Endothelial cell of umbilical vein (primary cell): ENCODE measurements at regions not wholly inside any gene's neighbourhood (a gene's known extent, or its start where the extent isn't known, plus 50 kb on each side); places are given as distances from the start of the nearest gene placed in this dataset.

Source experiments
- BruUV-seq: library from RNA; stranded (reverse); fragments of 400-500 nt; replicated peaks from 2 replicates; lab custom pipeline; 2021; lab: Mats Ljungman, UMichigan
- CTCF ChIA-PET: fragments of 300-600, 350-600 bp; sonication (Branson Sonifier 250); formaldehyde crosslinking; loops from one replicate; lab custom pipeline; 2021; ENCODE audit warnings: antibody characterized with exemption, inconsistent platforms; lab: Charles Lee
- POLR2A ChIA-PET: fragments of 300-600, 350-600 bp; sonication (Branson Sonifier 250); formaldehyde crosslinking; loops from one replicate; lab custom pipeline; 2021; ENCODE audit warnings: antibody characterized with exemption, inconsistent platforms; lab: Charles Lee
- DNase-seq: peaks from one replicate; pipeline ENCODE4 v3.0.0-alpha.2; 2011; ENCODE audit warnings: low read depth, low spot score
- FAIRE-seq: peaks from 2 replicates; lab custom pipeline; 2011; peaks lifted over from hg19 to GRCh38; lab: Jason Lieb, UNC
- H2AFZ ChIP-seq: 2 replicates; pipeline ENCODE4 v1.6.0; 2012; ENCODE audit warnings: low read depth, low read length, control low read depth, inconsistent platforms
- H3K27ac ChIP-seq: 2 replicates; pipeline ENCODE4 v1.5.1; 2011; ENCODE audit warnings: low read depth, mild to moderate bottlenecking, control low read depth, low read length, moderate library complexity; ENCODE audit not compliant: insufficient read depth
- H3K27me3 ChIP-seq, 2 experiments: 2 replicates each; pipeline versions ENCODE4 v1.6.0 to v1.6.1; 2011; ENCODE audit warnings: low read length in 2 of 2, mixed read lengths in 1 of 2; ENCODE audit not compliant: control insufficient read depth in 2 of 2, insufficient read depth in 2 of 2
- H3K36me3 ChIP-seq, 2 experiments: 2 replicates in 1 of 2; 3 replicates in 1 of 2; pipeline ENCODE4 v1.5.1; 2011; ENCODE audit warnings: low read length in 2 of 2, mild to moderate bottlenecking in 1 of 2, moderate library complexity in 1 of 2; ENCODE audit not compliant: control insufficient read depth in 2 of 2, insufficient read depth in 2 of 2; ENCODE audit errors: extremely low read depth in 1 of 2
- H3K4me1 ChIP-seq: 3 replicates; pipeline ENCODE4 v1.5.1; 2011; ENCODE audit warnings: mild to moderate bottlenecking, low read length; ENCODE audit not compliant: control insufficient read depth, insufficient read depth; ENCODE audit errors: extremely low read depth
- H3K4me2 ChIP-seq: 2 replicates; pipeline ENCODE4 v1.6.1; 2011; ENCODE audit warnings: low read length, control low read depth, mixed read lengths; ENCODE audit not compliant: insufficient read depth
- H3K4me3 ChIP-seq, 3 experiments: fragments of 200-600 bp in 1 of 3; sonication (generic), shearing (Covaris generic) in 1 of 3; replicated peaks in 1 of 3; 2 replicates each; pipeline ENCODE4 v1.5.1; 2011 to 2016; ENCODE audit warnings: control low read depth in 3 of 3, low read length in 3 of 3, mild to moderate bottlenecking in 2 of 3, inconsistent platforms in 1 of 3, low read depth in 1 of 3, moderate library complexity in 1 of 3; ENCODE audit not compliant: insufficient read depth in 1 of 3
- H3K79me2 ChIP-seq: 2 replicates; pipeline ENCODE4 v1.6.0; 2012; ENCODE audit warnings: low read length, inconsistent platforms; ENCODE audit not compliant: control insufficient read depth, insufficient read depth
- H3K9ac ChIP-seq: replicated peaks from 2 replicates; pipeline ENCODE3; 2011; ENCODE audit warnings: low read length, control low read depth; ENCODE audit not compliant: insufficient read depth; ENCODE audit errors: extremely low read depth
- H3K9me1 ChIP-seq: replicated peaks from 3 replicates; pipeline ENCODE4 v1.6.0; 2011; ENCODE audit warnings: mild to moderate bottlenecking, low read length; ENCODE audit not compliant: control insufficient read depth, insufficient read depth; ENCODE audit errors: extremely low read depth
- H3K9me3 ChIP-seq: replicated peaks from 2 replicates; pipeline ENCODE4 v1.5.1; 2012; ENCODE audit warnings: low read length, inconsistent platforms; ENCODE audit not compliant: control insufficient read depth, insufficient read depth
- H4K20me1 ChIP-seq: replicated peaks from 2 replicates; pipeline ENCODE3; 2011; ENCODE audit warnings: mild to moderate bottlenecking, low read length; ENCODE audit not compliant: control insufficient read depth, insufficient read depth; ENCODE audit errors: extremely low read depth
- EZH2 ChIP-seq: IDR thresholded peaks from 2 replicates; pipeline ENCODE4 v1.6.1; 2012; ENCODE audit warnings: borderline replicate concordance, low read depth, mild to moderate bottlenecking, moderate library complexity, low read length, inconsistent platforms; ENCODE audit not compliant: severe bottlenecking
- FOS ChIP-seq: IDR thresholded peaks from 2 replicates; pipeline ENCODE4 v1.6.1; 2011; ENCODE audit warnings: mild to moderate bottlenecking, low read length, moderate library complexity, borderline replicate concordance; ENCODE audit not compliant: insufficient read depth
- GATA2 ChIP-seq: IDR thresholded peaks from 2 replicates; pipeline ENCODE4 v1.7.0; 2011; ENCODE audit warnings: low read depth, mild to moderate bottlenecking, moderate library complexity, mixed read lengths, low read length; ENCODE audit not compliant: insufficient read length, insufficient read depth
- JUN ChIP-seq: IDR thresholded peaks from 2 replicates; pipeline ENCODE4 v1.6.1; 2011; ENCODE audit warnings: borderline replicate concordance, low read depth; ENCODE audit not compliant: insufficient read length, insufficient read depth
- MYC ChIP-seq: IDR thresholded peaks from one replicate; pipeline ENCODE4 v1.6.1; 2011; ENCODE audit warnings: mild to moderate bottlenecking, low read depth, low read length
- POLR2A ChIP-seq: IDR thresholded peaks from 2 replicates; pipeline ENCODE4 v1.6.1; 2012; ENCODE audit warnings: low read depth, mild to moderate bottlenecking, control low read depth, low read length
- POLR2AphosphoS5 ChIP-seq: IDR thresholded peaks from 2 replicates; pipeline ENCODE4 v1.6.1; 2012; ENCODE audit warnings: low read depth, mild to moderate bottlenecking, control low read depth, low read length, moderate library complexity; ENCODE audit not compliant: insufficient read depth
- dilution Hi-C: fragments of 300-500 bp; cut with MboI; formaldehyde crosslinking; loops from one replicate; pipeline ENCODE4 v1.15.0; 2019; ENCODE audit warnings: low sequenced_read_pairs; ENCODE audit not compliant: extremely low pct_ligation_motif_present
- intact Hi-C: fragments of 100-400 bp; cut with micrococcal nuclease; formaldehyde crosslinking; loops from one replicate; pipeline ENCODE4 v1.10.0; 2022
- TF ChIP-seq, protein P1 (sequence below): IDR thresholded peaks from 2 replicates; pipeline ENCODE4 v1.6.1; 2011; ENCODE audit not compliant: insufficient read depth, insufficient read length

GRCh38 chr11:71352748-71353147, 95.4 kb downstream of the DHCR7 start:
- Histone ChIP-seq H3K9me3 (no peaks in the 10 kb centered on the region), H2AFZ (no peak overlapping the region), H3K4me3 (no peak overlapping the region), H3K9me1 (no peaks in the 10 kb centered on the region), H3K4me1 (no peaks in the 10 kb centered on the region), H3K4me2 (no peak overlapping the region), H3K79me2 (no peaks in the 10 kb centered on the region), H3K36me3 (no peaks in the 10 kb centered on the region), H3K27ac (no peak overlapping the region), H3K27me3 (no peaks in the 10 kb centered on the region), H3K9ac (no peak overlapping the region), H4K20me1 (no peaks in the 10 kb centered on the region)
- dilution Hi-C loops: no loop called here
- POLR2A ChIA-PET: no interaction called here
- FAIRE-seq (no peak), DNase-seq (no peak)
- TF ChIP-seq JUN (no peak), MYC (no peak), POLR2A (no peak), POLR2AphosphoS5 (no peak), GATA2 (no peak)
- TF ChIP-seq, protein P1, sequence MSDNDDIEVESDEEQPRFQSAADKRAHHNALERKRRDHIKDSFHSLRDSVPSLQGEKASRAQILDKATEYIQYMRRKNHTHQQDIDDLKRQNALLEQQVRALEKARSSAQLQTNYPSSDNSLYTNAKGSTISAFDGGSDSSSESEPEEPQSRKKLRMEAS: no peak
- intact Hi-C loops: no loop called here
- BruUV-seq: no TSS peak
- CTCF ChIA-PET: no interaction called here

GRCh38 chr11:71352226-71352625, 96.0 kb downstream of the DHCR7 start:
- H4K20me1 ChIP-seq: no peaks in the 10 kb centered on the region
- no peaks in the 10 kb centered on the region for H3K9me1 ChIP-seq
- H3K4me3 ChIP-seq: no peak overlapping the region
- H3K4me2 ChIP-seq: no peak overlapping the region
- no peaks in the 10 kb centered on the region for H3K4me1 ChIP-seq
- H3K9me3 ChIP-seq: no peaks in the 10 kb centered on the region
- no peaks in the 10 kb centered on the region for H3K79me2 ChIP-seq
- no TSS peak for BruUV-seq
- intact Hi-C loops: no loop called here
- no peaks in the 10 kb centered on the region for H3K27me3 ChIP-seq
- POLR2A ChIA-PET: no interaction called here
- DNase-seq (no peak), FAIRE-seq (no peak)
- dilution Hi-C loops: no loop called here
- H3K27ac ChIP-seq: no peak overlapping the region
- CTCF ChIA-PET: no interaction called here
- TF ChIP-seq FOS (no peak), POLR2A (no peak), EZH2 (no peak), POLR2AphosphoS5 (no peak), MYC (no peak), GATA2 (no peak)
- TF ChIP-seq, protein P1: no peak
- no peak overlapping the region for H3K9ac ChIP-seq
- H3K36me3 ChIP-seq: no peaks in the 10 kb centered on the region
- no peak overlapping the region for H2AFZ ChIP-seq
